ENCODE measurements at regions not wholly inside any gene's neighbourhood (a gene's known extent, or its start where the extent isn't known, plus 50 kb on each side); places are given as distances from the start of the nearest gene placed in this dataset.

GRCh38 chr5:57727591-57727990, 245.0 kb upstream of the ACTBL2 start:
- TF ChIP-seq GATA2 (IDR thresholded peaks at IDR 0.05; ENCODE audit: low read depth, low read length) (no peak), GATA3 (IDR thresholded peaks at IDR 0.05; ENCODE audit: low read depth, low read length) (no peak)

DNA sequence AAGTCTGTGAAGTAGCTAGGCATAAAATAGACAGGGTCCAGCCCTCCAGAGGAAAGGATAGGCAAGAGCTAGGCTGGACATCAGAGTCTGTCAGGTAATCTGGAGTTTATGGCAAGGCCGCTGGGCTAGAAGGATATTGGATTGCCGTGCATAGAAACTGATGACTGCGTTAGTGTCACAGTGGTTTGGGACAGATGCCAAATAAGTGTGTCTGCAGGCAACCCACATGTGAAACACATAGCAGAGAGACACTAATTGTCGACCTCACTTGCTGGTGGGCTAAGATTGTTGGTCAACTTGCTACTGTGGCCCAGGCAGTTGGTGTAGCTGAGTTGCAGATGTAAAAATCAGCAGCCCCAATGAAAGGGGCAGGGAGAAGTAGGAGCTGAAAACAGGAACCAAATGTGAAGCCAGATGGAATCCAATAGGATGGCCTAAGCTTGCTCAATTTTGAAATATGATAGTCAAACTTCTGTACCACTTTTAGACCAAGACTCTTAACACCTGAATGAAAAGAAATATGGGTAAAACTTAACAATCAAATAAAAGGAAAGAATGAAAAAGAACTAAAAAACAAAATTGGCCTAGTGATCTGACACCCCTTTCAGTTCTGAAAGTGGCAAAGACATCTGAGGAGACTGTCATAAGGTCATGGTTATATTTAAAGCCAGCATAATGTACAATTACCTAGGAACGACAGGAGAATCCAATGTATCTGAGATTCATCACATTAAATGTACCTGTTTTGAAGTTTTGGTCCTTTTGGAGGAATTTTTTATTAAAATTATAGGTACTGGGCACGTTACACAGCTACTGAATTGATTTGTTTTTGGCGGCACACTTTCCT, 243.3 kb upstream of the ACTBL2 start:
- no peak for TF ChIP-seq GATA3 (IDR thresholded peaks at IDR 0.05; ENCODE audit: low read depth, low read length)
- TF ChIP-seq GATA2 (IDR thresholded peaks at IDR 0.05; ENCODE audit: low read depth, low read length), result no peak

DNA sequence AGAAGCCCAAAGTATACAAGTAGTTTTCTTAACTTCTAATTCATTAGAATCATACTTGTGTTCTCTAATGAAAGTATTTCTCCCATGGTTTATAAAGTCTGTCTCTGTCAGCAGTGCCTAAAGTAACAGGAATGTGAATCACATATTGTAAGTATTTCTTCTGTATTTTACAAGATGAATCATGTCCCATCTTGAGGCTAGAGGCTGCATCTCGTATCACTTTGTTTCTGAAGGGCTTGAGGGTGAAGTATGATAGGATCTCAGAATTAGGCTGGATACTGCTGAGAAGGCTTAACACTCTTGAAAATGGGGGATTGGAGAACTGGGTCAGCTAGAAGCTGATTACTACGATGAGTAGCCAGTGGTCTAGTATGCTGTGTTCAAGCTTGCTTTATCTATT, 242.2 kb upstream of the ACTBL2 start:
- TF ChIP-seq GATA3 (IDR thresholded peaks at IDR 0.05; ENCODE audit: low read depth, low read length) (no peak), GATA2 (IDR thresholded peaks at IDR 0.05; ENCODE audit: low read depth, low read length) (no peak)

DNA sequence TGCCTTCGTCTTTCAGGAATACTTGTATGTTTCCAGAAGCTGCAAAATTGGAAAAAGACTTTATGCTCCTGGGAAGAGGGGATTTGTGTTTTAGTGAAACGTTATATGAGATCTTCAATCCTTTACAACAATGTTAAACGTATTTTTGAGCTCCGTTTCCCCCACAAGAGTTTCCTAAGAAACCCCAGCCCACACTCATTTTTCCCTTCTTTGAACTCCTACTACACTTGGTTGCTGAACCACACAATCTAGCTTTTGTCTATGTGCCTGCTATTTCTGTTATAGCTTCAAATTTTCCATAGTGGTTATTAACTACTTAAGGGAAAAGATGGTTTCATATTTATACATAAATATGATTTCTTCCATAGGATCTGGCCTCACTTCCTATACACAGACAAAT, 238.6 kb upstream of the ACTBL2 start:
- TF ChIP-seq GATA3 (IDR thresholded peaks at IDR 0.05; ENCODE audit: low read depth, low read length), result no peak
- TF ChIP-seq GATA2 (IDR thresholded peaks at IDR 0.05; ENCODE audit: low read depth, low read length), result no peak

- TF ChIP-seq GATA3 (IDR thresholded peaks at IDR 0.05; ENCODE audit: low read depth, low read length) (no peak), GATA2 (IDR thresholded peaks at IDR 0.05; ENCODE audit: low read depth, low read length) (no peak)
Measured at GRCh38 chr5:57720656-57721055, 238.0 kb upstream of the ACTBL2 start.

DNA sequence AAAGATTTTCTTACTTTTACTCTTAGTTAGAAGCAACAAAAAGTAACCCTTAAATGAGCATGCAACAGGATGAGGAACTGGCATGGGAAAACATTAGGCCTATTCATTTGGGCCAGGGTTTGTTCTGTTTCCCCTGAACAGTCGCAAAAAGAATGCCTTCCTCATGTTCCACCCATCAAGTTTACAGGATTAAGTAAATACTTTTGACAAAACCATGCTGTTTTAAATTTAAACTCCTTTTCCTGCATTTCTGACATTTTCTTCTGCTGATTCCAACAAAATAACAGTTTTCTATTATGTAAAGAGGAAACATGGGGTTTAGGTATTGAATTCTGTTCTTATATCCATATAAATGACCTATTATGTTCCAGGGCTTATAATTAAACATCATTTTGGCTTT, 236.6 kb upstream of the ACTBL2 start:
- TF ChIP-seq GATA3 (IDR thresholded peaks at IDR 0.05; ENCODE audit: low read depth, low read length) (no peak), GATA2 (IDR thresholded peaks at IDR 0.05; ENCODE audit: low read depth, low read length) (no peak)

DNA sequence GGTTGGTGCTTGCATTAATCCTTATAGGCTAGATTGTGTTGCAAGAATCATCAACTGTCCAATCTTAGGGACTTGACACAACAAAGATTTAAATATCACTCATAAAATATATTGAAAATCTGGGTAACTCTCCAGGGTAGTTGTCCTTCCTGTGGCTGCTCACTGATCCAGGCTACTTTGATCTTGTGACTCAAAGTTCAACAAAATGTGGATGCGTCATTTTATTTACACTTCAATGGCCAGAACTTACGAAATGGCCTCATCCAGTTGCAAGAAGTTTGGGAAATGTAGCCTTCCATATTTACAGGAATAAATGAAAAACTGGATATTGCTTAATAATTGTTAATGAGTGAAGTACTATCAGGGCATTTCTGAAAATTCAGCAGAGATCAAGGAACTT, 235.5 kb upstream of the ACTBL2 start:
- no peak for TF ChIP-seq GATA3 (IDR thresholded peaks at IDR 0.05; ENCODE audit: low read depth, low read length)
- no peak for TF ChIP-seq GATA2 (IDR thresholded peaks at IDR 0.05; ENCODE audit: low read depth, low read length)

GRCh38 chr5:57717555-57717954, 234.9 kb upstream of the ACTBL2 start:
- no peak for TF ChIP-seq GATA2 (IDR thresholded peaks at IDR 0.05; ENCODE audit: low read depth, low read length)
- no peak for TF ChIP-seq GATA3 (IDR thresholded peaks at IDR 0.05; ENCODE audit: low read depth, low read length)

DNA sequence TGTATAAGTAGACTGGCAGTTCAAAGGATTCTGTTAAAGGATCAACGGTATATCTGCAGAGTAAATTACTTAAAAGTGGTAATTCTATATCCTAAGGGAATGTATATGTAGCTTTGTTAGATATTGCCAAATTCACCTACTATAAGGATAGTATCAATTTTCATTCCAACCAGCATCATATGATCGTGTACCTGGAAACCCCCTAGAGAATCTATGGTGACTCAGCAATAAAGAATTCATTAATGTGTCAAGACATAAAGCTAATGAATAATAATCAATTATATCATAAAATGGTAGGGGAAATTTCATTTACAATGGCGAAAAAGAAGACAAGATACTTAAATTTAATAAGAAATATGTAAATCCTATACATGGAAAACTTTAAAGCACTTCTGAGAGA, 234.1 kb upstream of the ACTBL2 start:
- TF ChIP-seq GATA2 (IDR thresholded peaks at IDR 0.05; ENCODE audit: low read depth, low read length) (no peak), GATA3 (IDR thresholded peaks at IDR 0.05; ENCODE audit: low read depth, low read length) (no peak)

GRCh38 chr5:57715296-57715695, 232.7 kb upstream of the ACTBL2 start:
- TF ChIP-seq GATA3 (IDR thresholded peaks at IDR 0.05; ENCODE audit: low read depth, low read length), result no peak
- no peak for TF ChIP-seq GATA2 (IDR thresholded peaks at IDR 0.05; ENCODE audit: low read depth, low read length)

GRCh38 chr5:57711946-57712345, 229.3 kb upstream of the ACTBL2 start:
- TF ChIP-seq GATA3 (IDR thresholded peaks at IDR 0.05; ENCODE audit: low read depth, low read length), result no peak

- TF ChIP-seq GATA3 (IDR thresholded peaks at IDR 0.05; ENCODE audit: low read depth, low read length) (no peak), GATA2 (IDR thresholded peaks at IDR 0.05; ENCODE audit: low read depth, low read length) (no peak)
Measured at GRCh38 chr5:57711471-57711870, 228.9 kb upstream of the ACTBL2 start.

DNA sequence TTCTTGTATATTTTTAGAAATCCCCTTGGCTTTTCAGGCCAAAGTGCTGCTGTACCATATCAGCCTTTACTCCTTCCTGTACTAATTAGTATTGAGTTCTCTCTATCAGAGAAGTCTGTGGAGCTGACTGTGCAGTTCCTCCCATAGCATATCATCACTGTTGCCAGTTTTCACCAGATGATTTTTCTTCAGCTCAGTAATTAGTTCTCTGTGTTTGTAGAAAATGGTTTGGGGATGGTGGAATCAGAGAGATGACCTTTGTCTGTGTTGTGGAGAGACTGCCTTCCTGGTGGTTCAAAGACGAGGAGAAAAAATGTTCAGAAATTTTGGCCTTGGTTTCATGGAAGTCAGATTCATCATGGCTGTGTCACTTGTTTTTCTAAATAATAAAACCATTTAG, 227.5 kb upstream of the ACTBL2 start:
- TF ChIP-seq GATA3 (IDR thresholded peaks at IDR 0.05; ENCODE audit: low read depth, low read length) (no peak), GATA2 (IDR thresholded peaks at IDR 0.05; ENCODE audit: low read depth, low read length) (no peak)

DNA sequence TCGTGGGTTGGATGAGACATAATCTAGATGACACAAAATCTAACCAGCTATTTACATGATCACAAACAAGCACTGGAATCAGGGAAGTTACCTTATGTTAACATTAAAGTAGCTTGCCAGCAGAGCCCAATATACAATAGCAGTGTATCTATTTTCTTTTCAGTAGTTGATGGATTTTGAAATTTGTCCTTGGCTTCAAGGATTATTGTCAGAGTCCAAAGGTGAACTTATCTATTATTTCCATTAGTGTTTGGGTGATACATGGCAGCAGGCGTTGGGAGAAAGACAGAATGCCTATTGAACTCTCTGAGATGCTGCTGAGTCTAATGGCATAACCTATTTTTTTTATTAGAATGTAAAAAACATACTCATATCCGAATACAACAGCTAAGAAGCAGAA, 223.2 kb upstream of the ACTBL2 start:
- TF ChIP-seq GATA2 (IDR thresholded peaks at IDR 0.05; ENCODE audit: low read depth, low read length), result no peak
- no peak for TF ChIP-seq GATA3 (IDR thresholded peaks at IDR 0.05; ENCODE audit: low read depth, low read length)

GRCh38 chr5:57703721-57704120, 221.1 kb upstream of the ACTBL2 start:
- TF ChIP-seq GATA3 (IDR thresholded peaks at IDR 0.05; ENCODE audit: low read depth, low read length) (no peak), GATA2 (IDR thresholded peaks at IDR 0.05; ENCODE audit: low read depth, low read length) (no peak)

- no peak for TF ChIP-seq GATA3 (IDR thresholded peaks at IDR 0.05; ENCODE audit: low read depth, low read length)
- TF ChIP-seq GATA2 (IDR thresholded peaks at IDR 0.05; ENCODE audit: low read depth, low read length), result no peak
Measured at GRCh38 chr5:57700484-57700883, 217.9 kb upstream of the ACTBL2 start.
